H1 (cell line): ENCODE measurements at regions not wholly inside any gene's neighbourhood (a gene's known extent, or its start where the extent isn't known, plus 50 kb on each side); places are given as distances from the start of the nearest gene placed in this dataset.

Experiments
- CTCF ChIA-PET: fragments of 300-600 bp; sonication (Branson Sonifier 250); formaldehyde crosslinking; loops from one replicate; lab custom pipeline; 2021; ENCODE audit not compliant: partially characterized antibody; lab: Charles Lee
- POLR2A ChIA-PET: fragments of 300-600 bp; sonication (Branson Sonifier 250); formaldehyde crosslinking; loops from one replicate; lab custom pipeline; 2021; ENCODE audit warnings: inconsistent platforms; ENCODE audit not compliant: partially characterized antibody; lab: Charles Lee
- DNase-seq, 2 experiments: peaks; one replicate each; pipeline versions ENCODE4 v3.0.0 to v3.0.0-alpha.2; 2010 to 2022; ENCODE audit warnings: low spot score in 2 of 2, low read depth in 1 of 2, mixed read lengths in 1 of 2
- FAIRE-seq: peaks from 2 replicates; lab custom pipeline; 2011; peaks lifted over from hg19 to GRCh38; lab: Jason Lieb, UNC
- H2AFZ ChIP-seq: 2 replicates; pipeline ENCODE4 v1.8.1; 2012; ENCODE audit warnings: low read length, inconsistent platforms
- H2AK5ac ChIP-seq: 2 replicates; pipeline ENCODE4 v1.6.1; 2013; ENCODE audit warnings: low read depth, low read length
- H2BK120ac ChIP-seq: replicated peaks from 2 replicates; pipeline ENCODE3; 2013; ENCODE audit warnings: low read depth, low read length, inconsistent platforms
- H2BK12ac ChIP-seq: 2 replicates; pipeline ENCODE4 v1.6.1; 2013; ENCODE audit warnings: low read depth, low read length
- H2BK15ac ChIP-seq: 2 replicates; pipeline ENCODE4 v1.6.1; 2013; ENCODE audit warnings: low read length
- H2BK20ac ChIP-seq: 2 replicates; pipeline ENCODE4 v1.6.1; 2013; ENCODE audit warnings: low read length
- H2BK5ac ChIP-seq: 2 replicates; pipeline ENCODE4 v1.6.1; 2013; ENCODE audit warnings: low read depth, low read length
- H3K14ac ChIP-seq: 2 replicates; pipeline ENCODE4 v1.6.1; 2013; ENCODE audit warnings: inconsistent platforms; ENCODE audit not compliant: insufficient read length
- H3K18ac ChIP-seq: 2 replicates; pipeline ENCODE4 v1.6.1; 2013; ENCODE audit warnings: low read length; ENCODE audit errors: extremely low read depth
- H3K23ac ChIP-seq: 2 replicates; pipeline ENCODE4 v1.6.1; 2013; ENCODE audit warnings: inconsistent platforms; ENCODE audit not compliant: insufficient read length
- H3K23me2 ChIP-seq: 2 replicates; pipeline ENCODE4 v1.6.1; 2013; ENCODE audit warnings: low read depth, low read length
- H3K27ac ChIP-seq: 2 replicates; pipeline ENCODE4 v1.6.1; 2011; ENCODE audit warnings: low read depth, low read length, inconsistent platforms
- H3K27me3 ChIP-seq, 4 experiments: replicated peaks in 1 of 4; 1 replicate in 1 of 4; 2 replicates in 3 of 4; pipeline versions ENCODE4 v1.6.1 to v1.8.1; 2011 to 2013; ENCODE audit warnings: low read length in 3 of 4, mild to moderate bottlenecking in 3 of 4, inconsistent platforms in 2 of 4, mixed read lengths in 2 of 4, moderate library complexity in 1 of 4; ENCODE audit not compliant: control insufficient read depth in 3 of 4, insufficient read depth in 3 of 4; ENCODE audit errors: extremely low read depth in 1 of 4
- H3K36me3 ChIP-seq, 4 experiments: 2 replicates each; pipeline versions ENCODE4 v1.6.1 to v1.8.1; 2011 to 2013; ENCODE audit warnings: mild to moderate bottlenecking in 4 of 4, low read length in 3 of 4, moderate library complexity in 2 of 4, control low read depth in 1 of 4, inconsistent platforms in 1 of 4; ENCODE audit not compliant: insufficient read depth in 4 of 4, control insufficient read depth in 2 of 4
- H3K4ac ChIP-seq: replicated peaks from 2 replicates; pipeline ENCODE3; 2013; ENCODE audit warnings: low read length, low read depth, mixed read lengths, inconsistent platforms; ENCODE audit not compliant: insufficient read length
- H3K4me1 ChIP-seq, 4 experiments: replicated peaks in 1 of 4; 1 replicate in 1 of 4; 2 replicates in 3 of 4; pipeline versions ENCODE4 v1.6.1 to v1.8.1; 2011 to 2013; ENCODE audit warnings: low read length in 3 of 4, inconsistent platforms in 2 of 4, mixed read lengths in 1 of 4; ENCODE audit not compliant: insufficient read depth in 4 of 4, control insufficient read depth in 3 of 4
- H3K4me2 ChIP-seq, 2 experiments: 2 replicates each; pipeline versions ENCODE4 v1.6.1 to v1.8.1; 2011 to 2013; ENCODE audit warnings: low read depth in 2 of 2, low read length in 2 of 2, control low read depth in 1 of 2, inconsistent platforms in 1 of 2, mild to moderate bottlenecking in 1 of 2; ENCODE audit not compliant: insufficient read depth in 1 of 2
- H3K4me3 ChIP-seq, 4 experiments: fragments of 200-600, 300-600 bp in 1 of 4; sonication (generic), shearing (Covaris generic), sonication (Bioruptor Twin) in 1 of 4; 2 replicates each; pipeline versions ENCODE4 v1.5.1 to v1.8.1; 2011 to 2016; ENCODE audit warnings: low read length in 4 of 4, low read depth in 3 of 4, control low read depth in 2 of 4, inconsistent platforms in 2 of 4, mild to moderate bottlenecking in 2 of 4, mixed read lengths in 1 of 4, moderate library complexity in 1 of 4; ENCODE audit not compliant: insufficient read depth in 2 of 4; ENCODE audit errors: extremely low read depth in 1 of 4
- H3K56ac ChIP-seq: replicated peaks from 2 replicates; pipeline ENCODE3; 2013; ENCODE audit warnings: low read depth, mild to moderate bottlenecking, mixed read lengths, low read length, inconsistent platforms; ENCODE audit not compliant: insufficient read length
- H3K79me1 ChIP-seq: 2 replicates; pipeline ENCODE4 v1.6.1; 2013; ENCODE audit warnings: low read depth, low read length, control low read depth
- H3K79me2 ChIP-seq, 2 experiments: 2 replicates each; pipeline versions ENCODE4 v1.6.1 to v1.8.1; 2012 to 2013; ENCODE audit warnings: low read length in 2 of 2, mild to moderate bottlenecking in 2 of 2, inconsistent platforms in 1 of 2; ENCODE audit not compliant: insufficient read depth in 2 of 2, control insufficient read depth in 1 of 2
- H3K9ac ChIP-seq, 4 experiments: replicated peaks in 1 of 4; 1 replicate in 1 of 4; 2 replicates in 3 of 4; pipeline versions ENCODE4 v1.6.1 to v1.8.1; 2011 to 2013; ENCODE audit warnings: low read depth in 3 of 4, low read length in 3 of 4, control low read depth in 2 of 4, mild to moderate bottlenecking in 2 of 4, moderate library complexity in 2 of 4, inconsistent platforms in 1 of 4; ENCODE audit errors: extremely low read depth in 1 of 4
- H3K9me3 ChIP-seq, 2 experiments: 2 replicates each; pipeline versions ENCODE4 v1.6.1 to v1.8.1; 2012 to 2013; ENCODE audit warnings: mild to moderate bottlenecking in 2 of 2, moderate library complexity in 2 of 2, control low read depth in 1 of 2, inconsistent platforms in 1 of 2, low read depth in 1 of 2, low read length in 1 of 2, mixed read lengths in 1 of 2; ENCODE audit not compliant: insufficient read depth in 2 of 2
- H4K20me1 ChIP-seq, 2 experiments: replicated peaks in 1 of 2; 2 replicates each; pipeline versions ENCODE3 to v1.8.1; 2011 to 2013; ENCODE audit warnings: inconsistent platforms in 2 of 2, low read length in 2 of 2, mild to moderate bottlenecking in 1 of 2; ENCODE audit not compliant: insufficient read depth in 2 of 2, control insufficient read depth in 1 of 2
- H4K5ac ChIP-seq: 2 replicates; pipeline ENCODE4 v1.6.1; 2013; ENCODE audit warnings: low read length, low read depth, mixed read lengths, inconsistent platforms; ENCODE audit not compliant: insufficient read length
- H4K8ac ChIP-seq: 2 replicates; pipeline ENCODE4 v1.8.0; 2013; ENCODE audit warnings: mild to moderate bottlenecking, moderate library complexity, low read length, inconsistent platforms; ENCODE audit not compliant: insufficient read depth; ENCODE audit errors: extremely low read depth
- H4K91ac ChIP-seq: replicated peaks from 2 replicates; pipeline ENCODE3; 2013; ENCODE audit warnings: low read length, mixed read lengths, inconsistent platforms; ENCODE audit not compliant: insufficient read length
- ASH2L ChIP-seq: fragments of 200-600, 300-600 bp; sonication (generic); IDR thresholded peaks from one replicate; pipeline ENCODE4 v1.7.1; 2017; ENCODE audit warnings: low read length
- BCL11A ChIP-seq, 2 experiments: IDR thresholded peaks; one replicate each; pipeline ENCODE4 v1.6.1; 2011; ENCODE audit warnings: low read depth in 2 of 2, low read length in 2 of 2, mild to moderate bottlenecking in 2 of 2
- CHD1 ChIP-seq: IDR thresholded peaks from 2 replicates; pipeline ENCODE4 v1.6.1; 2012; ENCODE audit warnings: low read depth, low read length, improper control_type of control experiment
- EGR1 ChIP-seq: IDR thresholded peaks from 2 replicates; pipeline ENCODE4 v1.6.1; 2011; ENCODE audit warnings: low read depth, low read length, borderline replicate concordance
- HDAC6 ChIP-seq: IDR thresholded peaks from one replicate; pipeline ENCODE4 v1.7.1; 2012; ENCODE audit warnings: low read depth, mild to moderate bottlenecking, inconsistent platforms, low read length, moderate library complexity
- JUN ChIP-seq: IDR thresholded peaks from 2 replicates; pipeline ENCODE4 v1.6.1; 2011; ENCODE audit warnings: low read depth, mild to moderate bottlenecking, improper control_type of control experiment, low read length
- JUND ChIP-seq: IDR thresholded peaks from 2 replicates; pipeline ENCODE4 v1.6.1; 2011; ENCODE audit warnings: mild to moderate bottlenecking, improper control_type of control experiment, low read length
- KDM5A ChIP-seq: fragments of 200-600 bp; IDR thresholded peaks from 2 replicates; pipeline ENCODE4 v1.7.1; 2012; ENCODE audit warnings: mild to moderate bottlenecking, low read length, inconsistent platforms, mixed read lengths
- SIRT6 ChIP-seq: IDR thresholded peaks from one replicate; pipeline ENCODE4 v1.7.1; 2012; ENCODE audit warnings: low read length, inconsistent platforms
- SP1 ChIP-seq: IDR thresholded peaks from 2 replicates; pipeline ENCODE4 v1.6.1; 2011; ENCODE audit warnings: low read depth, low read length
- TAF1 ChIP-seq: IDR thresholded peaks from 2 replicates; pipeline ENCODE4 v1.6.1; 2011; ENCODE audit warnings: mild to moderate bottlenecking, low read depth, low read length
- WGBS, 2 experiments: shearing (Covaris generic) in 1 of 2; methylation state at CpG; one replicate each; pipeline versions ENCODE4 v1.1.6 to v1.1.7; 2013 to 2015; ENCODE audit warnings: low lambda C conversion rate in 2 of 2, mixed read lengths in 2 of 2, inconsistent platforms in 1 of 2, low coverage in 1 of 2, missing lambda C conversion rate in 1 of 2; ENCODE audit not compliant: insufficient replicate concordance in 2 of 2, insufficient coverage in 1 of 2, insufficient read length in 1 of 2; ENCODE audit errors: extremely low coverage in 1 of 2, missing lambda C conversion rate in 1 of 2; 5-methylcytosine and 5-hydroxymethylcytosine counted together

GRCh38 chr15:84151205-84151931 lies 84.2 kb upstream of the GOLGA6L4 start:
- DNase-seq (no peak), FAIRE-seq (no peak)
- no peak overlapping the region for H3K27ac ChIP-seq
- CTCF ChIA-PET: interaction anchor here (1.5 kb wide), 1 partner anchor 9 kb away, joined by 3 read pairs; no protein-coding TSS in a partner anchor
- no peak overlapping the region for H4K91ac ChIP-seq
- H2BK20ac ChIP-seq: no peak overlapping the region
- H3K4me2 ChIP-seq: no peak overlapping the region
- no peak for TF ChIP-seq SP1
- no peak for TF ChIP-seq JUN
- no peak for TF ChIP-seq JUND
- no peak for TF ChIP-seq SIRT6
- TF ChIP-seq TAF1: no peak
- TF ChIP-seq EGR1: no peak
- no peak for TF ChIP-seq CHD1
- TF ChIP-seq ASH2L: no peak
- no peak for TF ChIP-seq BCL11A (IDR thresholded peaks at IDR 0.05; ENCODE audit: low read depth in 2 of 2, low read length in 2 of 2)
- TF ChIP-seq KDM5A: no peak
- TF ChIP-seq HDAC6: no peak
- H2AFZ ChIP-seq: no peak overlapping the region
- H3K23me2 ChIP-seq: no peaks in the 10 kb centered on the region
- no peaks in the 10 kb centered on the region for H4K20me1 ChIP-seq
- H3K79me2 ChIP-seq: no peaks in the 10 kb centered on the region
- H3K9me3 ChIP-seq: no peaks in the 10 kb centered on the region
- no peak overlapping the region for H4K8ac ChIP-seq
- no peak overlapping the region for H3K4ac ChIP-seq
- no peaks in the 10 kb centered on the region for H3K79me1 ChIP-seq
- no peak overlapping the region for H3K9ac ChIP-seq
- H2AK5ac ChIP-seq: no peak overlapping the region
- no peak overlapping the region for H2BK15ac ChIP-seq
- no peak overlapping the region for H3K23ac ChIP-seq
- no peak overlapping the region for H3K18ac ChIP-seq
- POLR2A ChIA-PET: no interaction called here
- H3K56ac ChIP-seq: no peak overlapping the region
- no peak overlapping the region for H3K4me3 ChIP-seq
- H3K4me1 ChIP-seq: peaks cover 0 to 5% (median 2%) of the 10 kb centered on the region in 4 experiments; a peak in 4 of 7 replicates
- no peak overlapping the region for H4K5ac ChIP-seq
- H3K14ac ChIP-seq: no peak overlapping the region
- H2BK12ac ChIP-seq: no peak overlapping the region
- H2BK120ac ChIP-seq: no peak overlapping the region
- no peaks in the 10 kb centered on the region for H3K27me3 ChIP-seq
- 91% methylated on average over 10 of the region's 11 CpGs; no CpG with 5 or more reads in 1 of the 2 experiments for WGBS, 2 experiments
- no peak overlapping the region for H2BK5ac ChIP-seq
- no peaks in the 10 kb centered on the region for H3K36me3 ChIP-seq
